ENCODE measurements at regions not wholly inside any gene's neighbourhood (a gene's known extent, or its start where the extent isn't known, plus 50 kb on each side); places are given as distances from the start of the nearest gene placed in this dataset.

GRCh38 chr11:116650052-116650451 lies 122.7 kb downstream of the BUD13 start:
- DNase-seq (ENCODE audit: low spot score) = no peak
- TF ChIP-seq CTCF (IDR thresholded peaks at IDR 0.05; ENCODE audit: borderline replicate concordance, control extremely low read depth, extremely low read depth, insufficient read depth, missing control alignments) = no peak
- in situ Hi-C loops (cut with MboI; ENCODE audit: low sequenced_read_pairs, unreplicated experiment) = no loop called here

- in situ Hi-C loops (cut with MboI; ENCODE audit: low sequenced_read_pairs, unreplicated experiment) = no loop called here
- no peak for DNase-seq (ENCODE audit: low spot score)
- TF ChIP-seq CTCF (IDR thresholded peaks at IDR 0.05; ENCODE audit: borderline replicate concordance, control extremely low read depth, extremely low read depth, insufficient read depth, missing control alignments) = no peak
These were observed 123.5 kb downstream of the BUD13 start for GRCh38 chr11:116649268-116649667.

- DNase-seq (ENCODE audit: low spot score) = no peak
- in situ Hi-C loops (cut with MboI; ENCODE audit: low sequenced_read_pairs, unreplicated experiment) = no loop called here
These were observed 124.3 kb downstream of the BUD13 start for GRCh38 chr11:116648247-116649174.

GRCh38 chr11:116647305-116648080 lies 125.3 kb downstream of the BUD13 start:
- no peak for DNase-seq (ENCODE audit: low spot score)
- TF ChIP-seq CTCF (IDR thresholded peaks at IDR 0.05; ENCODE audit: borderline replicate concordance, control extremely low read depth, extremely low read depth, insufficient read depth, missing control alignments) = no peak
- in situ Hi-C loops (cut with MboI; ENCODE audit: low sequenced_read_pairs, unreplicated experiment) = no loop called here

More at GRCh38 chr11:116648247-116649174, 124.3 kb downstream of the BUD13 start:
- no peak for TF ChIP-seq CTCF (IDR thresholded peaks at IDR 0.05; ENCODE audit: borderline replicate concordance, control extremely low read depth, extremely low read depth, insufficient read depth, missing control alignments)

GRCh38 chr11:116646191-116646590 lies 126.6 kb downstream of the BUD13 start:
- no peak for TF ChIP-seq CTCF (IDR thresholded peaks at IDR 0.05; ENCODE audit: borderline replicate concordance, control extremely low read depth, extremely low read depth, insufficient read depth, missing control alignments)
- DNase-seq (ENCODE audit: low spot score) = no peak
- in situ Hi-C loops (cut with MboI; ENCODE audit: low sequenced_read_pairs, unreplicated experiment) = no loop called here

GRCh38 chr11:116644941-116645305 lies 127.9 kb downstream of the BUD13 start:
- TF ChIP-seq CTCF (IDR thresholded peaks at IDR 0.05; ENCODE audit: borderline replicate concordance, control extremely low read depth, extremely low read depth, insufficient read depth, missing control alignments) = no peak
- in situ Hi-C loops (cut with MboI; ENCODE audit: low sequenced_read_pairs, unreplicated experiment) = no loop called here
- DNase-seq (ENCODE audit: low spot score) = no peak

Measured in GM13976 (cell line).